Neural cell (in vitro differentiated cells): ENCODE measurements at regions not wholly inside any gene's neighbourhood (a gene's known extent, or its start where the extent isn't known, plus 50 kb on each side); places are given as distances from the start of the nearest gene placed in this dataset.

Experiments
- H2AFZ ChIP-seq: fragments of 200-600, 300-800 bp; sonication (generic), shearing (Covaris generic); 2 replicates; pipeline ENCODE4 v1.6.0; 2014; ENCODE audit warnings: low read depth, mild to moderate bottlenecking, antibody characterized with exemption, low read length, moderate library complexity
- H3F3A ChIP-seq: fragments of 200-600 bp; shearing (Covaris generic); 2 replicates; pipeline ENCODE4 v1.6.1; 2016; ENCODE audit warnings: mild to moderate bottlenecking, moderate library complexity, mixed read lengths, antibody characterized with exemption, low read length; ENCODE audit not compliant: insufficient read depth, poor library complexity, severe bottlenecking
- H3K27ac ChIP-seq: fragments of 200-600, 300-800 bp; sonication (generic), shearing (Covaris generic); 2 replicates; pipeline ENCODE4 v1.5.1; 2014; ENCODE audit warnings: mild to moderate bottlenecking, low read length, moderate library complexity
- H3K27me3 ChIP-seq: fragments of 300-800, 200-600 bp; sonication (generic), shearing (Covaris generic); 2 replicates; pipeline ENCODE4 v1.6.0; 2014; ENCODE audit warnings: mild to moderate bottlenecking, low read depth, low read length, moderate library complexity; ENCODE audit not compliant: insufficient read depth
- H3K36me3 ChIP-seq: fragments of 300-800, 200-600 bp; sonication (generic), shearing (Covaris generic); 2 replicates; pipeline ENCODE4 v1.5.1; 2014; ENCODE audit warnings: mild to moderate bottlenecking, antibody characterized with exemption, low read length, moderate library complexity; ENCODE audit not compliant: insufficient read depth
- H3K4me2 ChIP-seq: fragments of 300-800, 200-600 bp; sonication (generic), shearing (Covaris generic); 2 replicates; pipeline ENCODE4 v1.6.0; 2014; ENCODE audit warnings: mild to moderate bottlenecking, low read length
- H3K4me3 ChIP-seq: fragments of 300-800, 200-600 bp; sonication (generic), shearing (Covaris generic); 2 replicates; pipeline ENCODE4 v1.5.1; 2014; ENCODE audit warnings: mild to moderate bottlenecking, low read length, moderate library complexity
- H3K79me2 ChIP-seq: fragments of 200-600 bp; shearing (Covaris generic); replicated peaks from 2 replicates; pipeline ENCODE4 v1.6.0; 2014; ENCODE audit warnings: mild to moderate bottlenecking, low read length, moderate library complexity; ENCODE audit not compliant: insufficient read depth
- H3K9ac ChIP-seq: fragments of 300-800, 200-600 bp; sonication (generic), shearing (Covaris generic); 2 replicates; pipeline ENCODE4 v1.6.1; 2016; ENCODE audit warnings: mild to moderate bottlenecking, low read length, mixed read lengths
- H3K9me2 ChIP-seq: fragments of 200-600 bp; shearing (Covaris generic); 2 replicates; pipeline ENCODE4 v1.6.1; 2016; ENCODE audit warnings: mild to moderate bottlenecking, low read length, mixed read lengths; ENCODE audit not compliant: insufficient read depth
- H3K9me3 ChIP-seq: fragments of 200-600, 300-800 bp; sonication (generic), shearing (Covaris generic); 2 replicates; pipeline ENCODE4 v1.6.1; 2016; ENCODE audit warnings: mild to moderate bottlenecking, mixed run types, low read length, moderate library complexity, mixed read lengths
- H4K20me1 ChIP-seq: fragments of 200-600 bp; shearing (Covaris generic); 2 replicates; pipeline ENCODE4 v1.6.1; 2016; ENCODE audit warnings: mild to moderate bottlenecking, mixed run types; ENCODE audit not compliant: insufficient read depth
- EP300 ChIP-seq: fragments of 450-650 bp; conservative IDR thresholded peaks from 2 replicates; pipeline ENCODE4 v1.6.1; 2014; ENCODE audit warnings: antibody characterized with exemption, mild to moderate bottlenecking, moderate library complexity; ENCODE audit not compliant: poor library complexity, severe bottlenecking
- EZH2 ChIP-seq: fragments of 200-600, 300-800 bp; shearing (Covaris generic), sonication (generic); IDR thresholded peaks from 2 replicates; pipeline ENCODE4 v1.6.1; 2014; ENCODE audit warnings: antibody characterized with exemption, low read length, borderline replicate concordance, mild to moderate bottlenecking; ENCODE audit not compliant: insufficient read depth, poor library complexity, severe bottlenecking
- MXI1 ChIP-seq: fragments of 450-650 bp; conservative IDR thresholded peaks from 2 replicates; pipeline ENCODE4 v1.6.1; 2014; ENCODE audit warnings: antibody characterized with exemption, mild to moderate bottlenecking; ENCODE audit not compliant: poor library complexity, severe bottlenecking
- POLR2AphosphoS5 ChIP-seq: IDR thresholded peaks from 2 replicates; pipeline ENCODE4 v1.6.1; 2012
- RAD21 ChIP-seq: fragments of 450-650 bp; conservative IDR thresholded peaks from 2 replicates; pipeline ENCODE4 v1.6.1; 2014; ENCODE audit warnings: antibody characterized with exemption, mild to moderate bottlenecking, moderate library complexity
- SMC3 ChIP-seq: fragments of 450-650 bp; conservative IDR thresholded peaks from 2 replicates; pipeline ENCODE4 v1.6.1; 2014; ENCODE audit warnings: antibody characterized with exemption, mild to moderate bottlenecking, moderate library complexity; ENCODE audit not compliant: poor library complexity
- TAF1 ChIP-seq: IDR thresholded peaks from 2 replicates; pipeline ENCODE4 v1.6.1; 2012; ENCODE audit warnings: low read depth
- TF ChIP-seq, protein P1 (sequence below): IDR thresholded peaks from 2 replicates; pipeline ENCODE4 v1.6.1; 2012; ENCODE audit warnings: borderline replicate concordance
- TF ChIP-seq, protein P2 (sequence below): fragments of 450-650 bp; IDR thresholded peaks from 2 replicates; pipeline ENCODE4 v1.5.1; 2014; ENCODE audit warnings: antibody characterized with exemption, mild to moderate bottlenecking, moderate library complexity; ENCODE audit not compliant: poor library complexity, severe bottlenecking

DNA sequence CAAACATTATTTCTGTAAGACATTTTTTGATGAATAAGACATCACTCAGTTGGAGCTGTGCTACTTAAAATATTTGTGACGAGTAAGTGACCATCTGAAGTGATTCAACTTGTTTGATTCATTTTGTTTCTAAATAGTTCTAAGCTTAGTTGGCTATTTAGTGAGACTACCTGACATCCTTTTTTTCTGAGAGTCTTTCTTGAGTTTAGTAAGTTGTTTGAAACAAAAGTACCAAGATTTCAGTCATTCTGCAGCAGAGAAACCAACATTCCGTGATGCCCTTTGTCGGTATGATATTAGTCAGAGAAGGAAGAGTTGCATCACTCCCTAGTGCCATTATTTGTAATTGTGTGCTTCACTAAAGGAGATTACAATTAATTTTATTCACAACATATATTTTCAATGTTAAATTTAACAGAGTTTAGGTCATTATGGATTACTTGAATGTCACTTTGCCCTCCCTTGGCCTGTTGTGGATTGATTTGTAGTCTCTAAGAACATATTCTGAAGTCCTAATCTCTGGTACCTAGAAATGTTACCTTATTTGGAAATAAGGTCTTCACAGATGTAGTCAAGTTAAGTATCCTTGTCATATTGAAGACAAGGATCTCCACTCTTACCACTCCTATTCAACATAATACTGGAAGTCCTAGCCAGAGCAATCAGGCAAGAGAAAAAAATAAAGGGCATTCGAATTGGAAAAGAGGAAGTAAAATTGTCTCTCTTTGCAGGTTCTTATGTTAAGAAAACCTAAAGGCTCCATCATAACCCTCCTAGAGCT lies 212.2 kb downstream of the PCSK1 start:
- no peaks in the 10 kb centered on the region for H3K36me3 ChIP-seq
- no peak overlapping the region for H3K27ac ChIP-seq
- no peaks in the 10 kb centered on the region for H3K9me3 ChIP-seq
- H3F3A ChIP-seq = no peaks in the 10 kb centered on the region
- H4K20me1 ChIP-seq = no peaks in the 10 kb centered on the region
- no peak overlapping the region for H3K4me2 ChIP-seq
- H3K9me2 ChIP-seq = no peaks in the 10 kb centered on the region
- TF ChIP-seq POLR2AphosphoS5 (no peak), EP300 (no peak), EZH2 (no peak)
- TF ChIP-seq, protein P1, sequence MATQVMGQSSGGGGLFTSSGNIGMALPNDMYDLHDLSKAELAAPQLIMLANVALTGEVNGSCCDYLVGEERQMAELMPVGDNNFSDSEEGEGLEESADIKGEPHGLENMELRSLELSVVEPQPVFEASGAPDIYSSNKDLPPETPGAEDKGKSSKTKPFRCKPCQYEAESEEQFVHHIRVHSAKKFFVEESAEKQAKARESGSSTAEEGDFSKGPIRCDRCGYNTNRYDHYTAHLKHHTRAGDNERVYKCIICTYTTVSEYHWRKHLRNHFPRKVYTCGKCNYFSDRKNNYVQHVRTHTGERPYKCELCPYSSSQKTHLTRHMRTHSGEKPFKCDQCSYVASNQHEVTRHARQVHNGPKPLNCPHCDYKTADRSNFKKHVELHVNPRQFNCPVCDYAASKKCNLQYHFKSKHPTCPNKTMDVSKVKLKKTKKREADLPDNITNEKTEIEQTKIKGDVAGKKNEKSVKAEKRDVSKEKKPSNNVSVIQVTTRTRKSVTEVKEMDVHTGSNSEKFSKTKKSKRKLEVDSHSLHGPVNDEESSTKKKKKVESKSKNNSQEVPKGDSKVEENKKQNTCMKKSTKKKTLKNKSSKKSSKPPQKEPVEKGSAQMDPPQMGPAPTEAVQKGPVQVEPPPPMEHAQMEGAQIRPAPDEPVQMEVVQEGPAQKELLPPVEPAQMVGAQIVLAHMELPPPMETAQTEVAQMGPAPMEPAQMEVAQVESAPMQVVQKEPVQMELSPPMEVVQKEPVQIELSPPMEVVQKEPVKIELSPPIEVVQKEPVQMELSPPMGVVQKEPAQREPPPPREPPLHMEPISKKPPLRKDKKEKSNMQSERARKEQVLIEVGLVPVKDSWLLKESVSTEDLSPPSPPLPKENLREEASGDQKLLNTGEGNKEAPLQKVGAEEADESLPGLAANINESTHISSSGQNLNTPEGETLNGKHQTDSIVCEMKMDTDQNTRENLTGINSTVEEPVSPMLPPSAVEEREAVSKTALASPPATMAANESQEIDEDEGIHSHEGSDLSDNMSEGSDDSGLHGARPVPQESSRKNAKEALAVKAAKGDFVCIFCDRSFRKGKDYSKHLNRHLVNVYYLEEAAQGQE = no peak
- TF ChIP-seq, protein P2, sequence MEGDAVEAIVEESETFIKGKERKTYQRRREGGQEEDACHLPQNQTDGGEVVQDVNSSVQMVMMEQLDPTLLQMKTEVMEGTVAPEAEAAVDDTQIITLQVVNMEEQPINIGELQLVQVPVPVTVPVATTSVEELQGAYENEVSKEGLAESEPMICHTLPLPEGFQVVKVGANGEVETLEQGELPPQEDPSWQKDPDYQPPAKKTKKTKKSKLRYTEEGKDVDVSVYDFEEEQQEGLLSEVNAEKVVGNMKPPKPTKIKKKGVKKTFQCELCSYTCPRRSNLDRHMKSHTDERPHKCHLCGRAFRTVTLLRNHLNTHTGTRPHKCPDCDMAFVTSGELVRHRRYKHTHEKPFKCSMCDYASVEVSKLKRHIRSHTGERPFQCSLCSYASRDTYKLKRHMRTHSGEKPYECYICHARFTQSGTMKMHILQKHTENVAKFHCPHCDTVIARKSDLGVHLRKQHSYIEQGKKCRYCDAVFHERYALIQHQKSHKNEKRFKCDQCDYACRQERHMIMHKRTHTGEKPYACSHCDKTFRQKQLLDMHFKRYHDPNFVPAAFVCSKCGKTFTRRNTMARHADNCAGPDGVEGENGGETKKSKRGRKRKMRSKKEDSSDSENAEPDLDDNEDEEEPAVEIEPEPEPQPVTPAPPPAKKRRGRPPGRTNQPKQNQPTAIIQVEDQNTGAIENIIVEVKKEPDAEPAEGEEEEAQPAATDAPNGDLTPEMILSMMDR = no peak
- H3K4me3 ChIP-seq = no peak overlapping the region
- H3K27me3 ChIP-seq = no peaks in the 10 kb centered on the region
- no peak overlapping the region for H3K9ac ChIP-seq
- H2AFZ ChIP-seq = no peak overlapping the region
- no peaks in the 10 kb centered on the region for H3K79me2 ChIP-seq

DNA sequence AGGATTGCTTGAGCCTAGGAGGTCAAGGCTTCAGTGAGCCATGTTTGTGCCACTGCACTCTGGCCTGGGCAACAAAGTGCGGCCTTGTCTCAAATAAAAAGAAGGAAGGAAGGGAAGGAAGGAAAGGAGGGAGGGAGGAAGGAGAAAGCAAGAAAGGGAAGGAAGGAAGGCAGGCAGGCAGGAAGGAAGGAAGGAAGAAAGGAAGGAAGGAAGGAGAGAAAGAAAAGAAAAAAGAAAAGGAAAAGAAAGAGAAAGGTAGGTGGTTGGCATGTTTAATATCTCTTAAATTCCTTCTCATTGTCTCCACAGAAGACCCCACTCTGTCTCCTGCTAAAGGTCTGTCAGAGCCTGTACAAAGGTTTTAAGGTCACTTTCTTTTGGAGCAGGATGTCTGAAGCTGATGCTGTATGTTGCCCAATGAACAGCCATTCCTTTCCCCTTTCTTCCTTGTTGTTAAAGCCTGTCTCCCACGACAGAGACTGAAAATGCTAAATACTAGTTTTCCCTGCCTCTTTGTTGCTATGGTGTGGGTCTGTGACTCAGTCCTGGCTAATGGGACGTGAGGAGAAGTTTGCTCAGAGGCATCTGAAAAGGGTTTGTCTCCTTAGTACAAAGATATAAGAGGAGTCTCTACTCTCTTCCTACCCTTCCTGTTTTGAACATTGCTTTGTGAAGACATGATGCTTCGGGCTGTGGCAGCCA lies 213.3 kb downstream of the PCSK1 start:
- Histone ChIP-seq H3K27me3 (no peaks in the 10 kb centered on the region), H3F3A (no peaks in the 10 kb centered on the region), H3K4me3 (no peak overlapping the region), H3K27ac (no peak overlapping the region), H3K36me3 (no peaks in the 10 kb centered on the region), H3K79me2 (no peaks in the 10 kb centered on the region), H3K9ac (no peak overlapping the region), H4K20me1 (no peaks in the 10 kb centered on the region), H2AFZ (no peak overlapping the region), H3K9me2 (no peaks in the 10 kb centered on the region), H3K9me3 (no peaks in the 10 kb centered on the region), H3K4me2 (no peak overlapping the region)
- TF ChIP-seq EP300 (no peak), SMC3 (no peak), MXI1 (no peak), RAD21 (no peak), TAF1 (no peak), EZH2 (no peak), POLR2AphosphoS5 (no peak)
- TF ChIP-seq, protein P2 = no peak
- TF ChIP-seq, protein P1 = no peak
